ENCODE measurements at regions not wholly inside any gene's neighbourhood (a gene's known extent, or its start where the extent isn't known, plus 50 kb on each side); places are given as distances from the start of the nearest gene placed in this dataset.

- no peak for DNase-seq
Observed at GRCh38 chr15:100737214-100737613, 134.8 kb downstream of the ASB7 start.

- no peak for DNase-seq
Observed at GRCh38 chr15:100738614-100739013, 136.2 kb downstream of the ASB7 start.

GRCh38 chr15:100740138-100740537 is 137.7 kb downstream of the ASB7 start:
- DNase-seq, result no peak

- no peak for DNase-seq
Observed at GRCh38 chr15:100751585-100751984, 128.0 kb upstream of the ALDH1A3 start.

GRCh38 chr15:100753503-100753902 is 126.1 kb upstream of the ALDH1A3 start:
- DNase-seq, result no peak

GRCh38 chr15:100757661-100758060 is 122.0 kb upstream of the ALDH1A3 start:
- DNase-seq, result no peak

GRCh38 chr15:100758555-100758954 is 121.1 kb upstream of the ALDH1A3 start:
- no peak for DNase-seq

- no peak for DNase-seq
Observed at GRCh38 chr15:100759106-100759505, 120.5 kb upstream of the ALDH1A3 start.

- DNase-seq, result no peak
Observed at GRCh38 chr15:100759698-100760356, 119.8 kb upstream of the ALDH1A3 start.

GRCh38 chr15:100760357-100760903 is 119.2 kb upstream of the ALDH1A3 start:
- no peak for DNase-seq

- no peak for DNase-seq
Observed at GRCh38 chr15:100761290-100761935, 118.2 kb upstream of the ALDH1A3 start.

- DNase-seq, result no peak
Observed at GRCh38 chr15:100762289-100762688, 117.3 kb upstream of the ALDH1A3 start.

- no peak for DNase-seq
Observed at GRCh38 chr15:100762913-100763834, 116.5 kb upstream of the ALDH1A3 start.

GRCh38 chr15:100763835-100764750 is 115.5 kb upstream of the ALDH1A3 start:
- DNase-seq, result no peak

GRCh38 chr15:100764778-100765466 is 114.7 kb upstream of the ALDH1A3 start:
- DNase-seq, result no peak

GRCh38 chr15:100765467-100766241 is 114.0 kb upstream of the ALDH1A3 start:
- no peak for DNase-seq

GRCh38 chr15:100766243-100767000 is 113.2 kb upstream of the ALDH1A3 start:
- no peak for DNase-seq

- no peak for DNase-seq
Observed at GRCh38 chr15:100767001-100767825, 112.4 kb upstream of the ALDH1A3 start.

GRCh38 chr15:100768501-100768931 is 111.1 kb upstream of the ALDH1A3 start:
- DNase-seq, result no peak
